ENCODE measurements at regions not wholly inside any gene's neighbourhood (a gene's known extent, or its start where the extent isn't known, plus 50 kb on each side); places are given as distances from the start of the nearest gene placed in this dataset.

DNA sequence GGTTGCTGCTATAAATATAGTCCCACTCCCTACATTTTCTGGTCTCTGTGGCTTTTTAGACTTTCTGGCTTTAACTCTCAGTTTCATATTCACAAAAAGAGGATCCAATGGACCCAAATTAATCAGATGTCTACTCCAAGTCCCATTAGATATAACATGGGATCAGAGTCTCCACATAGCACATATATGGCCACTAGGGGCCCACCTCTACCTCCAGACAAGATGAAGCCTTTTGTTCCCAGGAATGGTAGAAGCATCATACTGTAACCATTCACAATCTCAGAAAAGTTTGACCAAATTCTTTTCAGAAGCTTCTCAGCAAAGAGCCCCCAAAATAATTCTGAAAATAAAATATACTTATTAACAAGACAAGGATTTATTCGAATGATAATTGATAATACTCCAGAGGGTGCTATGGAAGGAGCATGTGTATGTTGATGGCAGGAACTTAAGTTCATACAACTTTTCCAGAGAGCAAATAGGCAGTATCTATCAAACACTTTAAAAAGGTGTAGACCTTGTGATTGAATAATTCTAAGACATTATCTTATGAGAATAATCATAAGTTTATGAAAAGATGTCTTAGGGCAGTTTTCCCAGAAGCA, 382.3 kb upstream of the CRIM1 start:
- TF ChIP-seq, protein P1, sequence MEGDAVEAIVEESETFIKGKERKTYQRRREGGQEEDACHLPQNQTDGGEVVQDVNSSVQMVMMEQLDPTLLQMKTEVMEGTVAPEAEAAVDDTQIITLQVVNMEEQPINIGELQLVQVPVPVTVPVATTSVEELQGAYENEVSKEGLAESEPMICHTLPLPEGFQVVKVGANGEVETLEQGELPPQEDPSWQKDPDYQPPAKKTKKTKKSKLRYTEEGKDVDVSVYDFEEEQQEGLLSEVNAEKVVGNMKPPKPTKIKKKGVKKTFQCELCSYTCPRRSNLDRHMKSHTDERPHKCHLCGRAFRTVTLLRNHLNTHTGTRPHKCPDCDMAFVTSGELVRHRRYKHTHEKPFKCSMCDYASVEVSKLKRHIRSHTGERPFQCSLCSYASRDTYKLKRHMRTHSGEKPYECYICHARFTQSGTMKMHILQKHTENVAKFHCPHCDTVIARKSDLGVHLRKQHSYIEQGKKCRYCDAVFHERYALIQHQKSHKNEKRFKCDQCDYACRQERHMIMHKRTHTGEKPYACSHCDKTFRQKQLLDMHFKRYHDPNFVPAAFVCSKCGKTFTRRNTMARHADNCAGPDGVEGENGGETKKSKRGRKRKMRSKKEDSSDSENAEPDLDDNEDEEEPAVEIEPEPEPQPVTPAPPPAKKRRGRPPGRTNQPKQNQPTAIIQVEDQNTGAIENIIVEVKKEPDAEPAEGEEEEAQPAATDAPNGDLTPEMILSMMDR (IDR thresholded peaks at IDR 0.05) = peak in 5 of 6 experiments; percentile 25 to 59 (median 40)
- TF ChIP-seq POLR2A (IDR thresholded peaks at IDR 0.05) = no peak
